ENCODE measurements at regions not wholly inside any gene's neighbourhood (a gene's known extent, or its start where the extent isn't known, plus 50 kb on each side); places are given as distances from the start of the nearest gene placed in this dataset.

DNA sequence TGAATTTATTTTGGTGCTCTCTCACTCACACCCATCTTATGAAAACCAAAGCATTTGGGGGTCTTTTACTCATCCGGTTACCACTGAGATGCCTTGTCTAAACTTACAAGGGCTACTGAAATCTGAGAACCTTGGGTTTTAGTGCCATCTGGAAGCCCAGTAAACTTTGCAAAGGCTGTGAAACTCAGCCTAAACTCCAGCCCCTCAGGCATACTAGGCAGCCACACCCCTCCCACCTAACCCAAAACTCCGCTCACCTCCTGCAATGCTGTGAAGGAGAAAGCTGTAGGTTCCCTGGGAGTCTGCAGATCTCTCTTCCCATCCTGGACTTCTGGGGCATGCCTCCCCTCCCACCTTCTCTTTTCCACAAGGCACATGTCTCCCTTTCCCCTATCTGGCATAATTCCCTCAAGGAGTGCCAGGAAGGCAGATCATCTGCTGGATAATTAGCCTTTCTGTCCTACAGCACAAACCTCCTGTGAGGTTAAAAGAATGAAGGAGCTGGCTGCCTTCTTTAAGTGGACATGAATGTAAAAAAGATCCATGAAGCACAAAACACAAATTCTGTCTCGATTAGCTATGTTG is 71.5 kb upstream of the ANXA1 start:
- no peak for TF ChIP-seq POU2F2 (IDR thresholded peaks at IDR 0.05; ENCODE audit: low read depth, low read length)
- no peak for TF ChIP-seq SPI1 (IDR thresholded peaks at IDR 0.05; ENCODE audit: low read depth, low read length)
- FAIRE-seq = no peak
- DNase-seq (ENCODE audit: insufficient read length, low spot score) = no peak

DNA sequence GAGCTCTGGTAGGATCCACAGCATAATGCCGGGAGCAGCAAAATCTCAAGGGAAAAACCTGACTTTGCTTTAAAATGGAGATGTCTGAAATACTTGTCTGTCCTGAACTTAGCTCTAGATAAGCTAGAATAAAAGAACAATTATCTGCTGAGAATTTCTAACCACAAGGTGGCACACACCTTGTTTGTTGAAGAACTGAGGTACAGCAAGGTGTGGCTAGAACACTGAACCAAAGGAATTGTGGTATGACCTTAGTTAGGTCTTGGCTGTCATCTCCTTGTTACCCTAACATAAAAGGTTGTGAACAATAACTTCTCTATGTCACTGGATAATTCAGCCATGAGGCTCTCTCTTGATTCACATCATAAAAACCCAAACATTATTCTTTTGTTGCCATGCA is 72.3 kb upstream of the ANXA1 start:
- TF ChIP-seq POLR2A (IDR thresholded peaks at IDR 0.05; ENCODE audit: low read depth, low read length) (no peak), POU2F2 (IDR thresholded peaks at IDR 0.05; ENCODE audit: low read depth, low read length) (no peak), TAF1 (IDR thresholded peaks at IDR 0.05; ENCODE audit: low read depth, low read length) (no peak), PAX5 (IDR thresholded peaks at IDR 0.05; ENCODE audit: insufficient read depth, low read length, severe bottlenecking) (no peak), POLR2AphosphoS5 (IDR thresholded peaks at IDR 0.05; ENCODE audit: low read depth, low read length) (no peak), SPI1 (IDR thresholded peaks at IDR 0.05; ENCODE audit: low read depth, low read length) (no peak)
- DNase-seq (ENCODE audit: insufficient read length, low spot score) (no peak), FAIRE-seq (no peak)

DNA sequence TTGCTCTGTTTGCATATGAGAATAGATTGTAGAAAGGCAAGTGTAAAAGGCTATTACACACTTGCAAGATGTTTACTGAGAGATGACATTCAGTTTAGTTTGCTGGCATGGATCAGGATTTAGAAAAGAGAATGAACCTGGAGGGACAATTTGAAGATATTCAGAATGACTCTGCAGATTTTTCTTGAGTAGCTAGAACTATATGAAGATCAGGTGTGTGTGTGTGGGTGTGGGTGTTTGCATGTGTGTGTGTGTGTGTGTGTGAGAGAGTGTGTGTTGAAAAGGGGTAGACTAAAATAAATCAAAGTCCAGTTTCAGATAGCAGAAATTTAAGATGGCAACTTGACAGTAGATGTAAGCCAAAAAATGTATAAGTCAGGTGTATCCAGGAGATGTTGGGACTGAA is 74.0 kb upstream of the ANXA1 start:
- FAIRE-seq = no peak
- no peak for DNase-seq (ENCODE audit: insufficient read length, low spot score)
- TF ChIP-seq POLR2AphosphoS5 (IDR thresholded peaks at IDR 0.05; ENCODE audit: low read depth, low read length) (no peak), SPI1 (IDR thresholded peaks at IDR 0.05; ENCODE audit: low read depth, low read length) (no peak), TAF1 (IDR thresholded peaks at IDR 0.05; ENCODE audit: low read depth, low read length) (no peak), POLR2A (IDR thresholded peaks at IDR 0.05; ENCODE audit: low read depth, low read length) (no peak), PAX5 (IDR thresholded peaks at IDR 0.05; ENCODE audit: insufficient read depth, low read length, severe bottlenecking) (no peak), POU2F2 (IDR thresholded peaks at IDR 0.05; ENCODE audit: low read depth, low read length) (no peak)

DNA sequence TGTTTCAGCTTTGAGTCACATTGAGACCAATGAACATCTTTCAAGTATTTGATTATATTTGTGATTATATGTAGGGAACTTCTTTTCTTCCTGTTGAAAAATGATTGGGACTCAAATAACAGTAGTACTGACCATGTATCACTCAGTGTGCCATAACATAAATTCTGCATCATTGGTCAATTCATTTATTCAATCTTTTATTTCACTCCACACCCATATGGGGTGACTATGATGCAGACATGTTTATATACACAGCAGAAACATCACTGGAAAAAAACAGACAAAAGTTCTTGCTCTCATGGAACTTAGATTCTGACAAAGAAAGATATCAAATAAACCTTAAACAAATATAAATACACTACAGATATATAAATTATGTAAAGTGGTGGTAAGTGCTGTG is 74.7 kb upstream of the ANXA1 start:
- DNase-seq (ENCODE audit: insufficient read length, low spot score) = no peak
- TF ChIP-seq TAF1 (IDR thresholded peaks at IDR 0.05; ENCODE audit: low read depth, low read length) = no peak
- TF ChIP-seq SPI1 (IDR thresholded peaks at IDR 0.05; ENCODE audit: low read depth, low read length) = no peak
- TF ChIP-seq PAX5 (IDR thresholded peaks at IDR 0.05; ENCODE audit: insufficient read depth, low read length, severe bottlenecking) = no peak
- TF ChIP-seq POU2F2 (IDR thresholded peaks at IDR 0.05; ENCODE audit: low read depth, low read length) = no peak
- TF ChIP-seq POLR2A (IDR thresholded peaks at IDR 0.05; ENCODE audit: low read depth, low read length) = no peak
- no peak for TF ChIP-seq POLR2AphosphoS5 (IDR thresholded peaks at IDR 0.05; ENCODE audit: low read depth, low read length)
- no peak for FAIRE-seq

DNA sequence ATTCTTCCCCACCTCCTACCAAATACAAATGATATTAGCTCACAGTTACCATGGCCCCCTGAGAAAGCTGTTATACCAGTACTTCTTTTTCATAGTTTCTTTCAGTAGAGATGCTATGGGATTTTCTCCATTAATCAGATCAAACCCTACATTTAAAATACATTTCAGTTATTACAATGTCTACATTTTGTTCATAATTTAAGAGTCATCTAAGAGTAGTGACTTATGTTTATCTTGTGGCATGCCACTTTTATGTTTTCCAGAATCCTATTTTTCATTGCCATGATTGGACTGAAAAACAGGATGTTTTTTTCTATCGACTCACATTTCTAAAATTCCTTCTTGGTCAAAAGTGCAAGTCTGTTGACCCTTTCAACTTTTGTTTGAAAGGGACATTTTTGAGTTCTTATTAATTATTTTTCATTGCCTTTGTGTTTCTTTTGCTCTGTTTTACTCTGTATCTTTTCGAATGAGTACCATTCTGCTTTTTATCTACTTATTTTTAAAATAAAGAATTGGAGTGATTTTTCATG is 77.4 kb upstream of the ANXA1 start:
- DNase-seq (ENCODE audit: insufficient read length, low spot score) = no peak

DNA sequence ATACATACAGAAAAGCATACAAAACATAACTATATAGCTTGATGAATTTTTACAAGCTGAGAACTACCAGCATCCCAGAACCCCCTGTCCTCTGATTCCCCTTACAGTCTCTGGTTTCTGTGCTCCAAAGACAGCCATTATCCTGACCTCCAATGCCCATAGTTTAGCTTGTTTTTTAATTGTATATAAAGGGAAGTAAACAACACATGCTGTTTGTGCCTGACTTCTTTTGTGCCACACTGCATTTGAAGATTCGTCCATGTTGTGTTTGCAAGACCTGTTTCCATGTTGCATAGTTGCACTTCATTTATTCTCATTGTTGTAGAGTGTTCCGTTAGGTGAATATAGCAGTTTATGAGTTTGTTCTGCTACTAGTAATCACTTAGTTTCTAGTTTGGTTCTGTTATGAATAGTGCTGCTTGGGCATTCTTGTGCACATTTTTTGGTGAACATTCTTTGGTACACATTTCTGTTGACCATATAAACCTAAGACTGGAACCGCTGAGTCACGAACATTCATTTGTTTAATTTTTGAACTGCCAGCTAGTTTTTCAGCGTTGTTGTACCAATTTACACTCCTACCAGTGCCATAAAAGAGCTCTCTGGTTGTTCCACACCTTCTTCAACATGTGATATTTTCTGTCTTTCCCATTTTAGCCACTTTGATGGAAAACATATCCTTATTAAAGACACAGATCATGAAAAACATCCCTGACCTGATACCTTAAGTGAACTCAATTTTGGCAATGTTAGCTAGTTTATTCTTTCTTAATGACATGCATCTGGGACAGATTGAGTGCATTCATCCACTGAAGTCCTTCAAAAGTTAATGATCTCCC is 78.1 kb upstream of the ANXA1 start:
- FAIRE-seq = peak; percentile 5
- no peak for DNase-seq (ENCODE audit: insufficient read length, low spot score)
- no peak for TF ChIP-seq PAX5 (IDR thresholded peaks at IDR 0.05; ENCODE audit: insufficient read depth, low read length, severe bottlenecking)
- no peak for TF ChIP-seq POU2F2 (IDR thresholded peaks at IDR 0.05; ENCODE audit: low read depth, low read length)
- TF ChIP-seq SPI1 (IDR thresholded peaks at IDR 0.05; ENCODE audit: low read depth, low read length) = no peak
- no peak for TF ChIP-seq POLR2AphosphoS5 (IDR thresholded peaks at IDR 0.05; ENCODE audit: low read depth, low read length)
- TF ChIP-seq TAF1 (IDR thresholded peaks at IDR 0.05; ENCODE audit: low read depth, low read length) = no peak
- no peak for TF ChIP-seq POLR2A (IDR thresholded peaks at IDR 0.05; ENCODE audit: low read depth, low read length)

More for the DNA sequence above, 77.4 kb upstream of the ANXA1 start:
- TF ChIP-seq POLR2A (IDR thresholded peaks at IDR 0.05; ENCODE audit: low read depth, low read length) = no peak
- no peak for TF ChIP-seq PAX5 (IDR thresholded peaks at IDR 0.05; ENCODE audit: insufficient read depth, low read length, severe bottlenecking)
- no peak for TF ChIP-seq POLR2AphosphoS5 (IDR thresholded peaks at IDR 0.05; ENCODE audit: low read depth, low read length)
- no peak for TF ChIP-seq SPI1 (IDR thresholded peaks at IDR 0.05; ENCODE audit: low read depth, low read length)
- no peak for TF ChIP-seq TAF1 (IDR thresholded peaks at IDR 0.05; ENCODE audit: low read depth, low read length)
- no peak for TF ChIP-seq POU2F2 (IDR thresholded peaks at IDR 0.05; ENCODE audit: low read depth, low read length)
- FAIRE-seq = no peak

DNA sequence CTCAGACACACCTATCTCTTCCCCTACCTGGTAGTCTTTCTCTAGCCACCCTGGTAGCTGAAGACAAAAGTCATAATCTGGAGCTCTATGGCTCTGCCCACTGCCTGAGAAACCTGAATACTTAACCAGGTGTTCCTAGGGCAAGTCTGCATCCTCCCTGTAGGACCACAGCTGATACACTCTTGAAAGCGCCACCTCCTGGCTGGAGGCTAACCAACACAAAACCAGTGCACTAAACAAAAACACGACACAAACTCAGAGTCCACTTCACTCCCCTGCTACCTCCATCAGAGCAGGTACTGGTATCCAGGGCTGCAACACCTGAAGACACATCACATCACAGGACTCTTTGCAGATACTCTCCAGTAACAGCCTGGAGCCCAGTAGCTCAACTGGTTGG is 84.6 kb upstream of the ANXA1 start:
- DNase-seq (ENCODE audit: insufficient read length, low spot score) = no peak
- TF ChIP-seq POLR2AphosphoS5 (IDR thresholded peaks at IDR 0.05; ENCODE audit: low read depth, low read length) (no peak), PAX5 (IDR thresholded peaks at IDR 0.05; ENCODE audit: insufficient read depth, low read length, severe bottlenecking) (no peak), POU2F2 (IDR thresholded peaks at IDR 0.05; ENCODE audit: low read depth, low read length) (no peak), TAF1 (IDR thresholded peaks at IDR 0.05; ENCODE audit: low read depth, low read length) (no peak), POLR2A (IDR thresholded peaks at IDR 0.05; ENCODE audit: low read depth, low read length) (no peak), SPI1 (IDR thresholded peaks at IDR 0.05; ENCODE audit: low read depth, low read length) (no peak)
- no peak for FAIRE-seq

DNA sequence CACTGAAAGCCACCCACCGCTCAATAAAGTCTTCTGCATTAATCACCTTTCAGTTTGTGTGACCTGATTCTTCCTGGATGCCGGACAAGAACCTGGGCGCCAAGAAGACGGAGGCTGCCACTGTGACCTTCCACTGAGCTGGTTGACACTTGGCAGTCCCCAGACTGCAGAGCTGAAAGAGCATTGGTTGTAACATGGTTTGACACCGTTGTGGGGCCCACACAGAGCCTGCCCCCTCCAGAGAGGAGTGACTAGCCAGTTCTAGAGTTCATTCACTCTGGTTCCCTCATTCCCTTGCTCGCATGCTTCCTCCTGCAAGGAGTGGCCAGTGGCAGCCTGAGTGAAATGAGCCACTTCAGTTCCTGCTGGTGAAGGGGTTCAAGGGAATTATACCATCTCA is 86.2 kb upstream of the ANXA1 start:
- TF ChIP-seq TAF1 (IDR thresholded peaks at IDR 0.05; ENCODE audit: low read depth, low read length) = no peak
- TF ChIP-seq SPI1 (IDR thresholded peaks at IDR 0.05; ENCODE audit: low read depth, low read length) = no peak
- TF ChIP-seq POU2F2 (IDR thresholded peaks at IDR 0.05; ENCODE audit: low read depth, low read length) = no peak
- no peak for TF ChIP-seq PAX5 (IDR thresholded peaks at IDR 0.05; ENCODE audit: insufficient read depth, low read length, severe bottlenecking)
- TF ChIP-seq POLR2AphosphoS5 (IDR thresholded peaks at IDR 0.05; ENCODE audit: low read depth, low read length) = no peak
- no peak for TF ChIP-seq POLR2A (IDR thresholded peaks at IDR 0.05; ENCODE audit: low read depth, low read length)
- no peak for DNase-seq (ENCODE audit: insufficient read length, low spot score)
- no peak for FAIRE-seq

DNA sequence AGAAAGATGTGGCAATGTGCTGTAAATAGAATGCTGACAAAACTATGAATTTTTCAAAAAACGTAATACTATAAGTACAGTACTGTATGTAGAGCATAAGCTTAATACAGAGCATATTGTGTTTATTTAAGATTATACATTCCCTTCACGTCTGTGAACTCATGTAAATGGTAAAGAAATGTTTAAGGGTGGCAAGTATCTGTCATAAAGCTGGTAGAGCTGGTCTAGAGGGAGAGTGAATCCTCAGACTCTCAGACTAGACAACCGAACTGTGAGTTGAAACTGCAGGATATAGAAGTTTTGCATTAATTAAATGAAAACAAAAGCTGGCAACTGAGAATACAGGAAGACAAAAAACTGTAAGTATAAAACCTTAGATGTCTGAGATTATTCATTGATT is 87.3 kb upstream of the ANXA1 start:
- FAIRE-seq = no peak

More for the DNA sequence above, 87.3 kb upstream of the ANXA1 start:
- no peak for DNase-seq (ENCODE audit: insufficient read length, low spot score)
- TF ChIP-seq POU2F2 (IDR thresholded peaks at IDR 0.05; ENCODE audit: low read depth, low read length) (no peak), SPI1 (IDR thresholded peaks at IDR 0.05; ENCODE audit: low read depth, low read length) (no peak), POLR2AphosphoS5 (IDR thresholded peaks at IDR 0.05; ENCODE audit: low read depth, low read length) (no peak), POLR2A (IDR thresholded peaks at IDR 0.05; ENCODE audit: low read depth, low read length) (no peak), PAX5 (IDR thresholded peaks at IDR 0.05; ENCODE audit: insufficient read depth, low read length, severe bottlenecking) (no peak), TAF1 (IDR thresholded peaks at IDR 0.05; ENCODE audit: low read depth, low read length) (no peak)
